Activated CD4-positive, CD25-positive, alpha-beta regulatory T cell treated with anti-CD3 and anti-CD28 coated beads, Interleukin-2, amount 50 U/mL, for 16 hours (primary cell): ENCODE measurements at regions not wholly inside any gene's neighbourhood (a gene's known extent, or its start where the extent isn't known, plus 50 kb on each side); places are given as distances from the start of the nearest gene placed in this dataset.

Experiments
- DNase-seq: peaks from one replicate; pipeline ENCODE4 v3.0.0-alpha.2; 2020; ENCODE audit warnings: low read depth, low spot score

DNA sequence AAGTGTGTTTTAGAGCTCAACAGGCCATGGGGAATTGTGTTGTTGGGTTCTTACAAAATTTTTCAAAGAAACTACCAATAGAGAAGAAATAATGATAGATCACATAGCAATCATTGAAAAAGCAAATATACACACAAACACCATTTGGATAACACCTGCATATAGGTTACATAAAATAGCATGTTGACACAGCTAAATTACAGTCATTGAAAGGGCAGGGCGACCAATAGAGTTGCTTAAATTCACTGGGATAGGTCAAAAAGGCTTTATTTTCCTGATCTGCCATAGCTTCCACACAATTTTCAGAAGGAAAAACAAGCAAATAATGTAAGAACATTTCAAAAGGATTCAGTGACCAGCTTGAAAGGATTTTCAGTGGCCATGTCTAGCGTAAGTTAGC, 57.9 kb upstream of the FGGY start:
- DNase-seq, result no peak

DNA sequence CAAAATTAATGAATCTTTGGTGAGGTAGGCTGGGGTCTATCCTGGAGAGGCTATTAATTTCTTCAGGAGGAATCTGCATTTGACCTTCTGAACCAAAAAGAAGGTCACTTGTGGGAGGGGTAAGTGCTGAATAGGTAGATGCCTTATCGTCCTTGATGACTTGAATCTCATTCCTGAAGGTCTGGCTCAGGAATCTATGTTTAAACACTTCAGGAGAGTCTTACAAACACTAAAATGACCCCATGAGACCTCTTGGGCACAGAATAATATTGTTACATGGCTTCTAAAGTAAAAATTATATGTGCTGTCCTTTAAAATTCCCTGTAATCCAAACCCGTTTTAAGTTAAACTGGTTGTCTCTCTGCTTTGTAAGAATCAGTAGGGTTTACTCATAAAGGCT, 55.0 kb upstream of the FGGY start:
- no peak for DNase-seq

DNA sequence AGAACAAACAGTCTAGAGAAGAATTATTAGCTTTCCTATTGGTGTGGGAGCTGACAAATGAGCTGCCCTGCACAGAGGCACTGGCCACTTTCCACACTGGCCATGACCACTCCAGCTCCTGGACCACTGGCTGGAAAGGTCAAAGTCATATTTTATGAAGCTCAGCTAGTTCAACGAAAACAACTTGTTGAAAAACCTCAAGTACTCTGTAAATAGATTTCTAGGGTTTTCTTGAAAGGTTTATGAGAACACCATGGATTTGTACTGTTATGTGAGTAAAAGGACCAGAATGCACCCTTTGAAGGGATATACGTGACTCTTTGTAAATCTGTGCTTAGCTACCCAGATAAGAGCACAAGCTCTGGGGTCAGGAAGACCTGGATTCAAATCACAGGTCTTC, 54.5 kb upstream of the FGGY start:
- DNase-seq, result no peak

DNA sequence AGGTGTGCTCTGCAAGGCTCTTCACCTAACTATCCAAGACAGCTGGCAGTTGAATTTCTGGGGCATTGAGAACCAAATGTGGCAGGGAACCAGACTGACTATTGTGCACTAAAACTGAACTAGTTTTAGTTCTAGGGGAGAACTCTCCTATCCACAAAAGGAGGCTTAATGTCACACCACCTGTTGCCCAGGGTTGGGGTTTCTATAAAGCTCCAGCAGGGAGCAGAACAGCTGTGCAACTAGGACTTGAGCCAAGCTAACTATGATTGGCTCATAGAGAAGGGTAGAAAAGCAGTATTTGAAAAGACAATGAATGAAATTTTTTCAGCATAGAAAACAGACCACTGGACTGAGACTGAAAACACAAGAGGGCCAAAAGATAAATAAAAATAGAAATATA, 53.3 kb upstream of the FGGY start:
- DNase-seq, result no peak

DNA sequence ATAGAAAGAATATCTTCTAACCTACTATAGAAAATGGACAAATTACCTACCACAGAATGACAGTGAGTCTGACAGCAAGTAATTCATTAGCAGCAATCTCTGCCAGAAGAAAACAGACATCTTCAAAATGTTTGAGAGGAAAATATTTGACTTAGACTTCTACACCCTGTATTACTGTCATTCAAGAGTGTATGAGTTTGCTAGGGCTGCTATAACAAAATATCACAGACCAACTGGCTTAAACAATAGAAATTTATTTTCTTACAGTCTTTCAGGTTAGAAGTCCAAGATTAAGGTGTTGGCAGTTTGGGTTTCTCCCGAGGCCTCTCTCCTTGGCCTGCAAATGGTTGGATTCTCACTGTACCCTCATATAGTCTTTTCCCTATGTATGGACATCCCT, 52.9 kb upstream of the FGGY start:
- DNase-seq, result no peak

DNA sequence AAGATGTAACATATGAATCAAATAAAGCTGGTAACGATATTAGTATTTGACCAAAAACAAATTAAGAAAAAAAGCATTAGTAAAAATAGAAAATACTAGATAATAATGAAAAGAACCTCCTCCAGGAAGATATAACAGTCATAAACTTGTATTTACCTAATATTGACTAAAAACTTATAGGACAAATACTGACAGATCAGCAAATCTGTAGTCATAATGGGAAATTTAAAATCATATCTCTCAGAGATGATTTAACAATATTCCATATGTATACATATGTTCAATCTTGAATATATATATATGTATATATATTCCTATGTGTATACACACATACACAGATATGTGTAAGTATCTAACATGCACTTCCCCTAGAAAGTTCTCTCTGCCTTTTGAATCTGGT, 52.0 kb upstream of the FGGY start:
- DNase-seq, result no peak
